Stimulated activated CD8-positive, alpha-beta memory T cell treated with anti-CD3 and anti-CD28 coated beads, Interleukin-4, amount 100 ng/mL, for 1 hour (primary cell): ENCODE measurements at regions not wholly inside any gene's neighbourhood (a gene's known extent, or its start where the extent isn't known, plus 50 kb on each side); places are given as distances from the start of the nearest gene placed in this dataset.
"Not testable (repeated sequence)": the region's sequence is repeated elsewhere in the genome, so short reads cannot be mapped to it uniquely, and the experiment has no call there.

Source experiments
- DNase-seq, 2 donors: peaks; one replicate each; pipeline ENCODE4 v3.0.0-alpha.2; 2020; ENCODE audit warnings: low read depth in 2 of 2, low spot score in 1 of 2

- DNase-seq = no peak
Measured at GRCh38 chr1:242824435-242824834, 299.9 kb upstream of the PLD5 start.

DNA sequence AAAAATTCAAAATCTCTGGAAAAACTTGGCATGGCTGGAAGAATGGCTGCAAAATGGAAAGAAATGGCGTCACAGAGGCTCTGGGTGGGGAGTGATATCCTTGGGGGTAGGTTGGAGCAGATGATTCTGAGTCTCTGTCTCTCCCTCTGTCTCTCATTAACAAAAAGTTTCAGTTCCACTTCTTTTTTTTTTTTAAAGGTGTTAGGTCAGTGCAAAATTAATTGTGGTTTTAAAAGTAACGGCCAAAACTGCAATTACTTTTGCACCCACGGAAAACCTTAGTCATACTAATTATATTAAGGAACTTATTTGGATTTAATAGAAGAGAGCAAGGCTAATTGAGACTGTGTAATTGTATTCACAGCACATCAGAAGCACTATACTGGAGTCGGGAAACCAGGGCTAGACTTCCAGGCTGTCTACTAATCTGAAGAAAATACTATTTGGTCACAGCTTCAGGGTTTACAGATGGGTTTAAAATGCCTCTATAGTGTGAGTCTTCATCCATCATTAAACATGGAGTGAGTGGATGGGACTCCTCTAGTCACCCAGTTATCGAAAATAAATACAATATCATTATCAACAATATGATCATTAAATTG, 289.1 kb upstream of the PLD5 start:
- no peak for DNase-seq

DNA sequence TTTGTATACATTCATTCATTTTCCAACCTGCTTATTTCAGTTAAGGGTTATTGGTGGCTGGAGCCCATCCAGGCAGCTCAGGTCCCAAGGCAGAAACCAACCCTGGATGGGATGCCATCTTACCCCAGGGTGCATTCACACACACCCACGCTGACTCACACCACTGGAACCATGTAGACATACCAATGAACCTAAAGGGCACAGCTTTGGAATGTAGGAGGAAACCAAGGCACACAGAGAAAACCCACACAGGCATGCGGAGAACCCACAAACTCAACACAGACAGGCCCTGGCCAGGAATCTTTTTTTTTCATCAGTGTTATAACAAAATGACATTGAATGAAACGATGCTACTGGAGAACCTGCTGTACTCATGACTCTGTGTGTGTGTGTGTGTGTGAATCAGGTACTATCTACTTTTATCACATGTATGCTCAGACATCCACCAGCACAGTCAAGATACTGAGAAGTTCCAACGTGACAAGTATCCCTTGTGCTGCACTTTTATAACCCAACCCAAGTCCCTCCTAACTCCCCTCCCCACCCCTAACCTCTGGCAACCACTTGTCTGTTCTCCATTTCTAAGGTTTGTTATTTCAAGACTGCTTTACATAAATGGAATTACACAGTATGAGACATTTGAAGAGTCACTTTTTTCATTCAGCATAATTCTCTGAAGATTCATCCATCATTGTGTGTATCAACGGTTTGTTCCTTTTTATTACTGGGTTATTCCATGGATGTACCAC, 286.8 kb upstream of the PLD5 start:
- DNase-seq = no peak

DNA sequence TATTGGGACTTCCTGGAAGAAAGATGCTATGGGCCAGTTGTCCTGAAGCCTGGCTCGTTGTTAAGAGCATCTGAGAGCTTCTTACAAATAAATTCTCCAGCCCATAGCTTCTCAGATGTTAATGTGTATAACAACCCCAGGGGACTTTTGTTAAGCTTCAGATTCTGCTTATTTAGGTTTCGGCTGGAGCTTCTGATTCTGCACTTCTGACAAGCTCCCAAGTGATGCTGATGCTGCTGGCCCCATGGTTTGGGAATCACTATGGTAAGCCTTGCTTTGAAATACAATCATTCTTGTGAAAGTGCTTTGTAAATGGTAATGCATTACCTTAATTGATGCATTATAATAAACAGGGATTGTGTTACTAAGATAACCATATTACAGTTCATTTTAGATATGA, 281.8 kb upstream of the PLD5 start:
- DNase-seq = no peak

- not testable (repeated sequence) for DNase-seq
Measured at GRCh38 chr1:242805360-242805759, 280.9 kb upstream of the PLD5 start.

DNA sequence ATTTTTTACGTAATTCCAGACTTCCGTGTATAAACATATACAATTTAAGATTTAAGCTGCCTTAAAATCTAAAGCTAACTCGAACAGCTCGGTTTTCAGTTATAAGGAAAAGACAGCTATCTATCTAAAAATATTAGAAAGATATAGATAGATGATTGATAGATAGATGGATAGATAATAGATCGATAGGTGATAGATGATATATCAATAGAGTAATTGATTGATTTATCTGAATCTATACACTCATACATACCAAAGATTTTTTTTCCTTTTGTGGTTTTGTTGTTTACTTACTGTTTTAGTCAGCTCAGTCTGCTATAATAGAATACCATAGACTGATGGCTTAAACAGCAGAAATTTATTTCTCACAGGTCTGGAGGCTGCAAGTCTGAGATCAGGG, 278.5 kb upstream of the PLD5 start:
- DNase-seq = no peak

- no peak for DNase-seq
Measured at GRCh38 chr1:242800521-242800920, 276.0 kb upstream of the PLD5 start.

DNA sequence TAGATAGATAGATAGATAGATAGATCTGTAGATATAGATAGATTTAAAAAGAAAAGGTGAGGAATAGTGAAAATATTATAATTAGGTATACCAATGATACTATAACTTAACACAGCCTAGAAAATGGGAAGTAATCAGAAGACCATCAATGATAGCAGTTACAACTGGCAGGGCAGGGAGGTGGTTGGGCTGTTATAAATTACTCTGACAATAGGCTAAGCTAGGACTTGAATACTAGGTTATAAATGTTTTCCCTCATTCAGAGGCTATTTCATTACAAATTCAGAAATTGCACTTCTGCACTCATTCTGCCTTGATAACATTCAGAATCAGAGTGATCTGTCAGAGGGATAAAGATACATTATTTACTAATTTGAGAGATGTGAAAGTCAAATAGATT, 273.4 kb upstream of the PLD5 start:
- DNase-seq = no peak

DNA sequence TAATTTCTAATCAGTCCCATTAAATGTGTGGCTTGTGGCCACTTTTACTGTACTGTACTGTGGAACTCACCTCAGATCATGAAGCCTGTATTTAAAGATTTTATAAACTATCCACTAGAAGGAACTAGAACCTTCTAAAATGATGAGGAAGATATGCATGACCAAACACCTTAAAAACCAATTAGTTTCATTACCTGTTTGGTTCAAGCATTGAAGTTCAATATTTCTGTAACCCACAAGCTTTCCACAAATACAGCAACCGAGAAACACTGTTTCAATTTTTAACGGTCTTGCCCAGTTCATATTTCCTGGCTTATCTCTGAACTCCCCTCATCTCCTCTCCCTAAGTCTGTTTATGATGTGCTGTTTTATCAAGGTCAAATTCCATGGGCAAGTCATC, 264.3 kb upstream of the PLD5 start:
- DNase-seq = no peak

DNA sequence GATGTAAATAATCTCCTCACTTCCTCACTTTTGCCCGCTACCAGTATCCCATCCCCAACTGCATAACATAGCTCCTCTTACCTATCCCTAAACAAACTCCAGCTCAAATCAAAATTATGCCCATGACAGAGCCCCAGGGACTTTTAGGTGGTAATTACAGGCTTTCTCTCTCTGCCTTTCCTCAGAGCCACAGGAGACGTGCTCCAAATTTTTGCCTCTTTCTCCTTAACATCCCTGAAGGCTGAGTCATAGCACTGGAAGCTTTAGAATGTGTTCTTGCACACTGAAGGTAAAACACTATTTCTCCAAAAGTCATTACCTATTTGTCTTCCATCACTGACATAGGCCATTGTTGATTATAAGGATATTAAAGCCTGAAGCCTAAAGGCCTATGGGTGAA, 263.5 kb upstream of the PLD5 start:
- no peak for DNase-seq

GRCh38 chr1:242784807-242785206, 260.3 kb upstream of the PLD5 start:
- DNase-seq = no peak

DNA sequence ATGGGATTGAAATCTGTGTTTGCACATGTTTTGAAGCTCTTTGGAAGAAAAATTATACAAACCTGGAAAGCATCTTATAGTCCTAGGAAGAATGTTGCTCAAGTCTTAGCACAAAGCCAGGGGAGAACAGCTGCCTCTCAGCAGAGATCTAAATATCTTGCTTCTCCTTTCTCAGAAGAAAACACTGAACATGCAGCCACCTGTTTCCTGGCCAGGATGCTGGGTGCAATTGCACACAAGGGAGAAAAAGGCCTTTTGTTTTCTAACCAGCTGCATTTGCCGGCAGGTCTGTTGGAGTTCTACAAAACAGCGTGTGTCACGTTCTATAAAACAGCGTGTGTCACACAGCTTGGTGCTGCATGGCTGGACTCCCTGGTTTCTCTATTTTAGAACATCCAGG, 259.6 kb upstream of the PLD5 start:
- DNase-seq = no peak

- DNase-seq = no peak
Measured at GRCh38 chr1:242774256-242774655, 249.8 kb upstream of the PLD5 start.

DNA sequence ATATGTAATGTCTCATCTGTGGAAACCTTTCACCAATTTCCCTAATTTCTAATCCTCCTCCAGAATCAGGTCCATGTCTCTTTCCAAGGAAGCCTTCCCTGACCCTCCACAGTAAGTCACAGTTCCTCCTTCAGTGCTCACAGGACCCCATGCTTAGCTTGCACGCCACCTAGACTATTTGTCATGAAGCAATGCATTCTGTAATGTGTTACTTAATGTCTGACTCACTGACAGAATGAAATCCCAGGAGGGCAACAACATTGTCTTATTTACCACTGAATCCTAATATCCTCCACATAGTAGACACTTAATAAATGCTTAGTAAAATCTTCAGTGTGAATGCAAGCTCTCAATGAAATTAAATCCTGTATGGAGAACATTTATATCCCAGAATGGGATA, 245.9 kb upstream of the PLD5 start:
- no peak for DNase-seq

GRCh38 chr1:242764161-242764560, 239.7 kb upstream of the PLD5 start:
- no peak for DNase-seq

DNA sequence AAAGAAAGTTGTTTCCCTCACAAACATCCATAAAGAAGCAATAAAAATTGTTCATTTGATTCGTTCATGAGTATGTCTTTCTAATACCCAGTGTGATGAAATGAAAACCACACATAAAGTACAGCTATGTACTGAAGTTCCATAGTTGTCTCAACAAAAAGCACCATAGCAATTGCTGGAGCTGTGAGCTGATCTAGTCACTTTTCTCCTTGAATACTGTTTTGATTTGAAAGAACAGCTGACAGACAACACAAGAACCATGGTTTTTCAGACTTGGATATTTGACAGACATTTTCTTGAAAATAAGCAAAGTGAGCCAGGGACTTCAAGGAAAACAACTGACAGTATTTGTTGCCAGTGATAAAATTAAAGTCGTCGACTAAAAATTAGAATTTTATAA, 237.1 kb upstream of the PLD5 start:
- no peak for DNase-seq

- no peak for DNase-seq
Measured at GRCh38 chr1:242754926-242755325, 230.4 kb upstream of the PLD5 start.

- no peak for DNase-seq
Measured at GRCh38 chr1:242754125-242754524, 229.6 kb upstream of the PLD5 start.

DNA sequence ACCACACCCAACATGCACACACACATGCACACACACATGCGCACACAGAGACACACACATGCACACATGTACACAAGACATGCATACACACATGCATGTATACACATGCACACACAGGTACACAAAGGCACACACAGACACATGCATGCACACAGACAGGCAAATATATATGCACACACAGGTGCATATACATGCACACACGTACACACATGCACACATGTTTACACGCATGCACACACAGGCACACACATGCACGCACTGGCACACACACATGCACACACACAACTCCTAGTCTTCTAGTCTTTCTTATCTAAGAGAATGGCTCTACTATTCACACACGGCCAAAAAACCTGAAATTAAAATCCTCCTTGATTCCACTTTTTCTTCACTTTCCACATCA, 222.7 kb upstream of the PLD5 start:
- no peak for DNase-seq

DNA sequence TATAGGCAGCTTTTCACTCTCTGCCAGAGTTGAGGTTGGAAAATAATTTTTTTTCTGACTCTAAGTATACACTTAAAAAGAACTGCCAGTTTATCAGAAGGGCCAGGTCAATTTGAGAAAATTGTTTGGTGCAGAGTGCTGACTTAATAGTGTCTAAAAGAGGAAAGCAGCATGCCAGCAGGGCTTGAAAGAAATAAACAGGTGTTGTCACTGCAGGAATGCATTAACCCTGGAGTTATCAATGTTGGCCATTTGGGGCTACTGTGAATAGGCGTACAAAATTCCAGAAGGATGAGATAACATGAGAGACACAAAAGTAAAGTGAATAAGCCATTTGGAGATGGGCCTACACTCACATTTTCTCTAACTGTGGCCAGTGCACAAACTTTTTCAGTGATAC, 220.6 kb upstream of the PLD5 start:
- DNase-seq = no peak

DNA sequence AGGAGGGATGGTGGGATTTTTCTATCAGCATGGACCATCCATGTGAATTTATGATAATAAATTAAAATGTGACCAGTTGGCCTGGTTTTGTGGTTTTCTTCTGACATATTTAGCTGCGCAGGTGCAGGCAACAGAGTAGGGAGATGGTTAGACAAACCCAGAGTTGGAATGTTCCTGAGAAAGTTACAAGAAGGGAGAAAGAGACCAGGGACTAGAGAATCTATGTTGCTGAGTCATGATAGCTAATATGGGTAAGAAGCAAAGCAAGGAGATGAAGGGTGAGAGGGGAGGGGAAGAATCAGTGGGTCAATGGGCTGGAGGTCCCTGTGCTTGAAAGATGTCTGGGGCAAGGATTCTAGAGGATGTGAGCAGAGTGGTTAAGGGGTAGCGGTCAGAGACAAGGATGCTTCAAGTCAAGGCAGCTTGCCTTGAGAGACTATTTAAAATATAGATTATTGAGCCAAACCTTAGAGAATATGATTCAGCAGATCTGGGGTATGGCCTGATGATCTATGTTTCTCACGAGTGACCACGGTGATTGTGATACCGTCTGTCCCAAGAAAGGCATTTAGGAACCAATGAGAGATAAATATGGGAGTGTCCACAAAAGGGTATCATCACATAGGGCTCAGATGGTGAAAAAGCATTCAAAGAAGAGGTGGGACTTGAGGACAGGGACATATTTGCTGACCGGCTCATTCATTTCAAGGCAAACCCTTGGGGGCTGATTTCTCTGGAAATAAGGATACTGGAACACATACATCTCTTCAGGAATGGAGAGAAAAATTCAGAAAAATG, 219.7 kb upstream of the PLD5 start:
- no peak for DNase-seq
